Inflammatory macrophage (primary cell): ENCODE measurements at regions not wholly inside any gene's neighbourhood (a gene's known extent, or its start where the extent isn't known, plus 50 kb on each side); places are given as distances from the start of the nearest gene placed in this dataset.
A peak's percentile ranks its signal among the peaks of the same experiment; 100 is the strongest.

Experiments used
- DNase-seq, 2 donors: peaks; one replicate each; pipeline ENCODE4 v3.0.0-alpha.2; 2020 to 2022

DNA sequence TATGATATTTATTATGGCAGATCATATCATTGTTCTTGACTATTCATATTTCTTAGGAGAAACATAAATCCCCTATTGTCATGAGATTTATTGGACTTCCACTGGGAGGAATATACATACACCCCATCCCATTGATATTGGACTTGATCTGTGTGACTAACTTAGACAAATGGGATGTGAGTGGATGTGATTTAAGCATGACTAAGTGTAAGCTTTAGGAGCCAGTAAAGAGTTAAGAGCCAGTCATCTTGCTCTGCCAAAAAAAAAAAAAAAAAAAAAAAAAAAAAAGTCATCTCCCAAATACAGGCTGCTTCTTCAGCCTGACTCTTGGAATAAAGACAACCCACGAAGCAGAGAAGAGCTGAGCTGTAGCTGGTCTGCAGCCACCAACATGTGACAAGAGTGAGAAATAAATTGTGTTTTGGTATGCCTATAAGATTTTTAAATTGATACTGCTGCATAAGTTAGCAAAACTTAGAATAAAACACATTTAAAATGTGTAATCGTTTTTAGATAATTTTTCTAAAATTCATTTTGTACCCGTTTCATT lies 595.0 kb upstream of the LRRC4C start:
- DNase-seq = no peak

DNA sequence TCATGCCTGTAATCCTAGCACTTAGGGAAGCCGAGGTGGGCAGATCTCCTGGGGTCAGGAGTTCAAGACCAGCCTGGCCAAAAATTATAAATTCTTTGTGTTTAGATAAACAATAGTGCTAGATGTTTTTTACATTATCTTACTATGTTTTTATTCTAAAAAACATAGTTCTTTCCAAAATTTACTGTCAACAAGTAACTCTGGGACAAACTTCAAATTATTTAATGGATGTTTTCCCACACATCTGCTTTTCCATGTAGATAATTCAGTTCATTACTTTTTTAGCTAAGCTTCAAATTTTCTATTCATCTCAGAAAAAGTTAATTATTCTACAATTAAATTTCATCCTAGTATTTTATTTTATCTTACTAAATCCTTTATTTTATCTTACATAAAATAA lies 596.2 kb upstream of the LRRC4C start:
- no peak for DNase-seq

DNA sequence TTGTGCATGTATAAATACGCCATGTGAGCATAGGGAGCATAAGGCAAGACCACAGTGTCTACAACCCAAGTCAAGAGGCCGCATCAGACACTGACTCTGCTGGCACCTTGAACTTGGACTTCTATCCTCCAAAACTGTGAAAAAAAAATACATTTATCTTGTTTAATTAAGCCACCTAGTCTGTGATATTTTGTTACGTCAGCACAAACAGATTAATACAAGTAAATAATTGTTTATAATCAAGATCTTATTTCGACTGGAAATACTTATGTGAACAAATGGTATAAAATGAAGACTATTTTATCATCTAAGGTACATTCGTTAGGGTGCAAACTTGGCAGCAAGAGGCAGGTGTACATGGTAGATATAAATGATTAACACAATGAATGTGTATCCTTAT lies 599.3 kb upstream of the LRRC4C start:
- DNase-seq = no peak

DNA sequence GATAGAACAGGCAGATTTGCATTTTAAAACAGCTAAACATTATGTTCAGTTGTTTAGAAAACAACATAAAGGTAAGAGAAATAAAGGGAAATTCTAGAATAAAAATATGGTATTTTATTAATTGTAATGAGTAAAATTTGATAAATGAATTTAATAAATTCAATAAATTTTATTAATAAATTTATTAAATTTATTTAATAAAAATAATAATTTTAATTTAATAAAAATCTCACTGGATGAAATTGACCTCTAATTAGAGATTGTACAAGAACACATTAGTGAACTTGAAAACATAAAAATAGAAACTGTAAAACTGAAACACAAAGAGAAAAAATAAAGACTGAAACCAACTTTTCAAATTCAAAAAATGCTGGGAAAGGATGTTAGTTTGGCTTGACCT lies 605.7 kb upstream of the LRRC4C start:
- no peak for DNase-seq

DNA sequence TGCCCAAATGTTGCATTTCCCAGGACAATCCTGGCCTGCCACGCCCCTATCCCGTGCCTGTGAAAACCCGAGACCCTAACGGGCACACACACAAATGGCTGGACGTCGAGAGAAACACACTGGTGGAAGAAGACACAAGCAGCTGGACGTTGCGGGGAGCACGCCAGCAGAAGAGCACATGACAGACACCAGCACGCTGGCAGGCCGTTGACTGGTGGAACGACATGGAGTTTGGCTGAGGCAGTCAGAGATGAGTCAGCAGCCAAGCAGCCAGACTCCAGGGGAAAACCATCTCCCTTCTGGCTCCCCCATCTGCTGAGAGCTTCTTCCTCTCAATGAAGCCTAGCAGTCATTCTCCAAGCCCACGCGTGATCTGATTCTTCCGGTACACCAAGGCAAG lies 606.7 kb upstream of the LRRC4C start:
- DNase-seq = no peak

DNA sequence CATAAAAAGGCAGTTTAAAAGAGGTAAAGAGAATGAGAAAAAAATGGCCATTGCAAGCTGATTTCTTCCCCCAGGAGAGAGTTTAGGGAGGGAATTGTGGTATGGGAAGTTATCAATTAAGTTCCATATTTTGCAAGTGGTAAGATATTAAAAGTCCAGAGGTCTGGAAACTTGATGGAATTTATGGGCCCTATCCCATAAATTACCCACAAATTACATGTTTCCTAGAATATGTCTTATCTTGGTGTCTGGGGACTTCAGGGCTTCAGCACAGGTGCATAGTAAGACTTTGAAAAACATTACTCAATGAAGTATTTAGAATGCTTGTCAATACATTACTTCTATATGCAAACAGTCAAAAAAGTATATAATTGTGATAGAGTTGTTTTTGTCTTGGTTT lies 614.9 kb upstream of the LRRC4C start:
- no peak for DNase-seq

DNA sequence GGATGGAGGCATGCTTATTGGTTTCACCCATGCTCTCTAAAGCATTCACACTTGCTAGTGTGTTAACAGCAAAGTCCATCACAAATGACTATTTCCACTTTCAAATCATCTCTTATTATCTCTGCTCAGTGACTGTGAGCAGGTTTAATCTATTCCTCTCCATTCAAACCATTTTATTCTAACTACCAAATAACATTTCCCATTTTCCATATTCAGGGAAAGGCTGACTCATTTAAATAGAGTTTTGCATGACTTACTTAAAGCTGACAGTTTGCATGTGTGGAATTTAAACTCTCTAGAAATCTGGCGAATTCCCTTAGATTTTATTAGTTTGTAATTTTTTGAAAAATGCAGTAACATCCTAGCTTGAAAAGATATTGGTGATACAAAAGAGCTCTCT lies 615.7 kb upstream of the LRRC4C start:
- no peak for DNase-seq

DNA sequence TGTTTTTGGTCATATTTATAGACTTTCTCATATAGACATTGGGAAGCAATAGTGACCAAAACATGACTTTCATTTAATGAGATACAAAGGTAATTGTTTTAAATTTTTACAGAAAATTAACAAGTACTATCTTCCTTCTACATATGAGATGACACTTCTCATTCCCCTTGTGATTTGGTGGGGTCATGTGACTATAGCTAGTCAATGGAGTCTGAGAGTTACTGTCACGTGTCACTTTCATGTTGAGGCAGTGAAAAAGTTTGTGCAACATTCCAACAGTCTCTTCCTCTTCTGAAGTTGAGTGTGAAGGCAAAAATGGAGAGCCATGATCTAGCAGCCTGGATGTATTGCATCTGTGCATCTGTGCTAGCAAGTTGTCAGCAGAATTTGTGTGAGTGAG lies 618.3 kb upstream of the LRRC4C start:
- no peak for DNase-seq

DNA sequence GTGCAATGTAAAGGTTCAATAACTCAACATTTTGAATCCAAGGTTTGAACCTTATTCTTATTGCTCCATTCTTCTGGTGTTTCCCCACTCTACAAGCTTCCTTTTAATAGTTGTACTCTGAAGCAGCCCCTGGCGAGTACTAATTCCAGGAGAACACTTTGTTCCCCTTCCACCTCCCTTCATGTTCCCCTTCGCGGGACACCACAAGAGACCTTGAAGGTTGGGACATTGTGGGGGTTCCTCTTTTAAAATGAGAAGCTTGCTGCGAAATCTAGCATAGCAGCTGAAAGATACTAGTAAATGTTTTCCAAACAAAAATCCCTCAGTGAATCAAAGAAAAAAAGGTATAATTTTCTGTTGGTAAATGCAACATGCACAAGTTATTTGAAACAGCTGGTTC lies 626.3 kb upstream of the LRRC4C start:
- peak; percentile 8 to 46 for DNase-seq

DNA sequence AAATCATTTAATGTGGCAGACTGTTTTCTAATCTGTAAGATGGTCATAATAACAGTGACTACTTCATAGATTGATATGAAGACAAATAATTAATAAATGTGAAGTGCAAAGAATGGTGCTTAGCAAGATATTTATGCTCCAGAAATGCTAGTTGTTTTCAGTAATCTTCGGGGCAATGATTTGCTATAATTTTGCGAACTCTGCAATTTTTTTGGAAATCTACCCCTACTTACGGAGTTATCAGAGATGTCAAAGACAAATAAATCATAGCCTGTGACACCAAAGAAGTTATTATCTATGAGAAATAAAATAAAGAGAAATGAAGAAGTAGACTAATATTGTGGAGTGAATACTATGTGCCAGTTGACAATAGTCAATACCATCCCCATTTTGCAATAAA lies 634.1 kb upstream of the LRRC4C start:
- DNase-seq = no peak

DNA sequence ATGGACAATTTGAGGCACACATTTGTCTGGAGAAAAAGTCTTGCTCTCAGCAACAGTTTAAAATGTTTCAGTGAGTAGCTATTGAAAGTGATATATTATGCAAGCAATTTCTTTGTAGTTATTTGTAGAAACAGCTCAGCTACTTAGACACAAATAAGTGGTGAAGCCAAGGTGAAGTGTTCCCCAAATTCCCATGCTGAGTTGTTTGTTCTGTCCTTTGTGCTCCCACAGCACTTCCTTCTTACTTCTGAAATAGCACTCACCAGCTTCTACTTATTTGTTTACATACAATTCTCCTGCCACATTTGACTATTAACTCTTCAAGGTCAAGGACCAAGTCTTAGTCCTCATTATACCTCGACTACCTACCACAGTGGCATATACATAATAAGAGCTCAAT lies 638.6 kb upstream of the LRRC4C start:
- no peak for DNase-seq

DNA sequence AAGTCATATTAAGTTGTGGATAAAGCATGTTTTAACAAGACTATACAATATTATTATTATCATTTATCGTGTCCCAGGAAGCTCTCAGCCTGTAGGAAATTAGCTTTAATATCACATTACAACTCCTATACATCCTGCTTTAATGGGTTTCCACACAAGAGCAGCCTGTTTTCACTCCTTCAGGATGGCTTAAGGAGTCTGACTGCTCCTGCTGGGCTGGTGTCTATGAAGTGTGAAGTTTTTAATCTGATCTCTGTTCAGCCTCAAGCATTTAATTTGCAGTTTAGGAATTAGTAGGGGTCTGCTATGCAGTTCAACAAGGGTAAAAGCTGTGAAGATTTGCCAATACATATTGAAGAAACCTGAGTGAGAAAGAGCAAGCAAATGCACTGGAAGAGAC lies 653.4 kb upstream of the LRRC4C start:
- DNase-seq = no peak

DNA sequence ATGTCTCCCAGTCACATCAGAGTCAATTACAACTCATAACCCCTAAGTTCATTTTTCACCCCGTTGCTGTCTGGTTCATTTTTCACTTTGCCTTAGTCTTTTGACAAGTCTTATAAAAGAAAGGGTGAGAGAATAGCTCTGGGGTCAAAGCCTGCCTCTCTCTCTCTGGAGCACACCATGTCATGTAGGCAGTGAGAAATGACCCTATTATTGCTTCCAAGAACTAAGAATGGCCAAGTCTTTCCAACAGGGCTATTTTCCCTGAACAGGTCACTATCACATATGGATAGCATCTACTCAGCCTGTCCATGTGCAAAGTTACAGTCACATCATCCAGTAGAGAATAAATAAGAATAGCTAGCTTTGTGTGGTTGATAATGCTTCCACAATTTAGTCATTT lies 655.5 kb upstream of the LRRC4C start:
- no peak for DNase-seq

DNA sequence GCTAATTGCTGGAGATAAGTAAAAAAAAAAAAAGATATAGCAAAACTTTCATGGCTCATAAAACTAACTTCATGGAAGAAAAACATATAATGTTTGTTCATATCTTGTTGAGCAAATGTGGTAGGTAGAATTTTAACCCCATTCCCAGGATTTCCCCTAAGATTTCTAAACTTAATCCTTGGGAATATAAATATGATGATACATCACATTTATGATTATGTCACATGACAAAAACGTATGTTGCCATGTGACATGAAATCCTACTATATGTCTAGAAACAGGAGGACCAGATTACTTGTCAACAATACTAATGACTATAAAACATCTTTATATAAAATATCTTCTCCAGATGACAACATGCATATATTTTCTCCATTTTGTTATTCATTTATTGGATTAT lies 679.0 kb upstream of the LRRC4C start:
- no peak for DNase-seq

DNA sequence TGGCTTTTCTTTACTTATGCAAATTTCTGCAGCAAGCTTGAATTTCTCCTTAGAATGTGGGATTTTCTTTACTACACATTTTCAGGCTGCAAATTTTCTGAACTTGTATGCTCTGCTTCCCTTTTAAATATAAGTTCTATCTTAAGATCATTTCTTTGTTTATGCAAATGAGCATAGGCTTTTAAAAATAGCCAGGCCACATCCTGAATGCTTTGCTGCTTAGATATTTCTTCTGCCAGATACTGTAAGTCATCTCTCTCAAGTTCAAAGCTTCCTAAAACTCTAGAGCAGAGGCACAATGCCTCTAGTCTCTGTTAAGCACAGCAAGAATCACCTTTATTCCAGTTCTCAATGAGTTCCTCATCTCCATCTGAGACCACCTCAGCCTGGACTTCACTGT lies 685.9 kb upstream of the LRRC4C start:
- no peak for DNase-seq

DNA sequence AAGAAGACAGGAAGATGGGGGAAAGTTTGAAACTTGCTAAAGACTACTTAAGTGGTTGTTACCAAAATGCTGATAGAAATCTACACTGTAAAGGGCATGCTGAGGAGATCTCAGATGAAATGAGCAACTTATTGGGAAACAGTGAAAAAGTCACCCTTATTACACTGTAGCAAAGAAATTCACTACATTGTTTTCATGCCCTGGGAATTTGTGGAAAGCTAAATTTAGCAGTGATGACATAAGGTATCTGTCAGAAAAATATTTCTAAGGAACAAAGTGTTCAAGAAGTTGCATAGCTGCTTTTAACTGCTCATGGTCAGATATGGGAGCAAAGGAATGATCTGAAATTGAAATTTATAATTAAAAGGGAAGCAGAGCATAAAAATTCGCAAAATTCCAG lies 702.4 kb upstream of the LRRC4C start:
- no peak for DNase-seq

DNA sequence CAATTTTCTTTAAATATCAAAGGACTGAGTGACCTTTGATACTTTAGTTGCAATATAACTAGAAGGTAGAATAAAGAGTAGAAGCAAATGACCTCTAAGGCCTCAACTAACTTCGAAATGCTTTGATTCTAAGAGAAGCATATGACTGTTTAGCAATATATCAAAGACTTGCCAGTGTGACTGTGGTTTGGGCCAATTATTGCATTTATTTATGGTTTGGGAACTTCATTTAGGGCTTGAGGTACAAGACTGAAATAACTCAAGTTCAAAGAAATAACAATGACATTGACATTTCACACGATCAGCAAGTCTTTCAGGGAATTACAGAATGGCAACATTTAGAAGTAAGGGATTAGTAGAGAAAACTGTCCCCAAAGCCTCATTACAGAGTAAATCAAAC lies 709.7 kb upstream of the LRRC4C start:
- DNase-seq = no peak

DNA sequence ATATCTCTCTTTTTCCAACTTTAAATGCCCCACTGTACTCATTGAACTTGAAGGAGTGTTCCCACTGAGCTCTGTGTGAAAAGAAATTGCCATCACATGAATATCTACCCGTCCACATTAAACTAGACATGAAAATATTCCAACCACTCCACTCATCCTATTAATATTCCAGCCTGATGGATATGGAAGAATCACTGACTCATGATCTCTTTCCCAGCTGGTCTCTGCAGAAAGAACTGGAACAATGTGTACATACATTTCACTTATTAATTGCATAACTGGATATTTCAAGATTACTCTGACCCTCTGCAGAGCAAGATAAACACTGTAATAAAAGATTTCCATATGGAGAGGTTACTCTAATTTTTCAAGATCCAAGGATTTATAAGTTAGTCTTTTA lies 711.1 kb upstream of the LRRC4C start:
- DNase-seq = no peak

DNA sequence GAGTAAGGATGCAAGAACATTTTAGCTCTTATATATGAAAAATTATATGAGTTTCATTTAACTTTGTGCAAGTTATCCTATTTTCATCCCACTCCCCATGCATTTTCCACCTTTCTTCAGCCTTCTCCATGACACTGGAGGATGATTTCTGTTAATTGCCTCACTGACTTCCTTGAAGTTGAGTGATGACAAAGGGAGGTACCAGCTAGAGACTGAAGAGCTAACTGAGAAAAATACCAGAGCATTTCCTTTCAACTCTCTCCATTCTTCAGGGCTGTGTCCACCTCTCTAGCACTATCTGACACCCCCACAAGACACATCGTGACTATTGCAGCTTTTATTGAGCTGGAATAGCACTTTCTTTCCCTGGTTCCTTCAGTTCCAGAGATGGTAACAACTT lies 711.6 kb upstream of the LRRC4C start:
- DNase-seq = no peak

DNA sequence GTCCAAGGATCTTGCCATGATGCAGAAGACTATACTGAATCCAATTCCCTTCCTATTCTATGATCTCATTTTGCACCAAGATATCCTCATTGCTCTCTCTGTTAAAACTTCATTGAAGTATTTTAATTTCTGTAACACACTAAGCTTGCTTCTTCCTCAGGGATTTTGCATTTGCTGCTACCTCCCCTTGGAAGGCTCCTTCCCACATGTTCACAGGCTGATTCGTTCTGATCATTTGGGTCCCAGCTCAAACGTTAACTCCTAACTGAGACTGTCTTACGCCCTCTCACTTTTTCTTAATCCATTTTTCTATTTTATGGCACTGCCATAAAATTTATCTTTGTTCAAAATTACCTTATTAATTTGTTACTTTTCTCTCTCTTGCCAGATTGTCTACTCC lies 713.0 kb upstream of the LRRC4C start:
- DNase-seq = no peak

DNA sequence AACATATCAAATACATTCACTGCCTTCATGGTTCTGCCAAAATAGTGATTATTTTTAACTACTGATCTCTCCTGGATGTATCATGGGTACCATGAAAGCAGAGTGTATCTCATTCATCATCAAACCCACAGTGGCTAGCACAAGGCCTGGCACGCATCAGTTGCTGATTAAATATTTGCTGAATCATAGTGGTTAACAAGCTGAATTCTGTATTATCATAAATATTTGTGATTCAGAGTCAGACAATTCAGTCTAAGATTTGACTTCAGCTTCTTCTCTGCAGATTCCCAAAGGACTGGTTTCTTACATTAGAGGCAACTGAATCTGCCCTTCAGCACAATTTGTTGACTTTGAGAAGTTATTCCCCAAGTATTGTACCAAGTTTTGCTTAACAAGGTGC lies 715.8 kb upstream of the LRRC4C start:
- no peak for DNase-seq

DNA sequence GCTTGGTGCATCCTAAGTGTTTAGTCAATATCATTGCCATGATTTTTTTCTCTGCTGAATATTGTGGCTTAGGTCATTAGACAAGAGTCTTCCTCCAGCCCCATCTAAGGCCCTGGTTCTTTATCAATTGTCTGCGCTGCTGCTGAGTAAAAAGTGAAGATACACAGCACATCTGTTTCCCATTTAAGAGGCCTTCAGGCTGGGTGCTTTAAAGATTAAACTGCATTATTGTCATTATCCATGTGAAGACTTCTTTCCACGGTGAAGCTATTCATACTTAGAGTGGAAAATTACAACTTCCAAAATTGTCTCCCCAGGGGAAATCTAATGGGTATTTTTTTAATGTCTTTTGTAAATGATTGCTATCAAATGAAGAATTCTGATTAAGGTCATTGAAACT lies 719.8 kb upstream of the LRRC4C start:
- DNase-seq = no peak

DNA sequence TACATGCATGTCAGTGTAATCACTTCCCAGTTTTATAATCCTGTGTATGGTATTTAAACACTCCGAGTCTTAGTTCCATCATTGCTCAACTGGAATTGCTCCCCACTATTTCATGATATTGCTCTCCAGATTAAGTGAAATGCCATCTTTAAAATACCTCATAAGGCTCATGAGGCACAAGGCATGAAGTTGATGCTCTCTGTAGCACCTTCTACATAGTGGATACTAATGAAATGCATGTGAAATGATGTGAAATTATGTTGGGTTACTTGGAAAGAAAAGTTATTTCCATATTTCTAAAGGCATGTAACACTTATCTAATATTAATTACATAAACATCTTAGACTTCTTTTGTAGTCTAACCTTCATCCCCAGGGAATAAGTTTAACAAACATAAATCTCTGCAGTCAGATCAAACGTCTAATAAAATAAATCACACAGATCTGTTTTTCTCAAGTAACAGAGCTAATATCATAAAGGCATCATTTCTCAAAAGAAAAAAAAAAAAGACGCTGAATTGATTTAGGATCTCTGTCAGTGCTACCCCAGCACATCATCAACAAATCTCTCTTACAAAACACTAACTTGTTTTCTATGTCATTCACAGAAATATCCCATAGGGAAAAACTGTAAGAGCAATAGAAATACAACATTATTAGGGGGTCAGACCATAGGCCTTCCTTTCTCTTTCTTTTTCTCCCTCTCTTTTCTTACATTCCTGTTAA lies 736.0 kb upstream of the LRRC4C start:
- DNase-seq = no peak

DNA sequence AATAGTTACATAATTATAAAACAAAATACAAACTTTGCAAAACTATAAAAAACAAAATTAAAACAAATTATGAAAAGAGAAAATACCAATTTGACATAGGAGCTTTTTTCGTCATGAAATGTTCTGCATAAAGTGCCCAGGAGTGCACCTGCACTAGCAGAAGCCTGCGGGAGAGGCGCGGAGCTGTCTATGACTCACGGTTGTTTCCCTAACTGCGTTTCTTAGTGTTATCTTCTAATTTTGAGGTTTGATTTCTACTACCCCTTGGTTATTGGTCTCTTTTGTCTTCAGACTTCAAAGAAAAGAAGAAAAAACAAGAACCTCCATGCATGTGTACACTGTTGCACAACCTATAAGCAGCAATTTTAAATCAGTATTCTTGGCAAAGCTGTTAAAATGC lies 740.9 kb upstream of the LRRC4C start:
- no peak for DNase-seq

DNA sequence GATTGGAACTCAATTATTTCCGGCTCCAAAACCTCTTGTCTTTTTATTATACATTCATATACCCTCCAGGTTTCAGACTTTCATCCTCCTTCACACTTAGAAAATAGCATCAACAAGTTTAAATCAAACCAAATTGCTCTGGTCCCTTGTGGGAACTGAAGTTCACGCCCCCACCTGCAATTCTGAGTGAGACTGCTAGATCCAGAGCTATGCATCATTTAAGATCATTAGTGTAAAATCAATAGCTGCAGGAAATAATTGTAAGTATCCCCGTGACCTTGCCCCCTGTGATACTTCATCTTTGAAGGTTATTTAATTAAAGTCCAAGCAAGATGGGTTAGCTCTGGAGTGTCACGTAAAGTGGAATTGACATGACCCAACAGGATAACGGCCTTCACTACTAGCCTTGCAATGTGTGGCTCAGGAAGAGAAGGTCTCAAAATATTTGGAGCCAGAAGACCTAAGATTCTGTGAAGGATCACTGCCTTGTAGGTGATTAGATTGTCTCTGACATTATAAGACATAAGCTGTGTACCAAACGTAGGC lies 742.2 kb upstream of the LRRC4C start:
- DNase-seq = no peak
